ENCODE measurements at regions not wholly inside any gene's neighbourhood (a gene's known extent, or its start where the extent isn't known, plus 50 kb on each side); places are given as distances from the start of the nearest gene placed in this dataset.

DNA sequence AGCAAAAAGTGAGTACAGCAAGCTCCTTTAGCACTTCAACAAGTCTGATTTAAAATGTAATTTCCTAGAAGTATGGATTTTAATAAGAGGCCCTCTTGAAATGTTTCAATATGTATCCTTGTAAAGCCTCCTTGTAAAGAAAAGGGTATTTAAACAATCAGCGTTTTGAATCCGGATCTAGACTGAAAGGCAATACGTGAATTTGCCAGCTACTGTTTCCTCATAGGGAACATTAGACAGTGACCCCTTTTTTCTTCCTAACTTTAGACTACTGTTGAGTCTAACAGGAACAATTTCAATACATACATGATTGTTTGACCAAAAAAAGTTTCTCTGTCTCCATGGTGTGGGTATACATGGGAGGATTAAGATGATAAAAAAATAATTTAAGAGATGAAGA lies 395.0 kb downstream of the TFAP2A start:
- no peaks in the 10 kb centered on the region for H3K27me3 ChIP-seq
- H3K27ac ChIP-seq = no peak overlapping the region
- no peaks in the 10 kb centered on the region for H3K9me3 ChIP-seq
- H3K4me1 ChIP-seq = no peaks in the 10 kb centered on the region
- no peaks in the 10 kb centered on the region for H3K36me3 ChIP-seq
- intact Hi-C loops (cut with DNase I) = no loop called here
- TF ChIP-seq, protein P1, sequence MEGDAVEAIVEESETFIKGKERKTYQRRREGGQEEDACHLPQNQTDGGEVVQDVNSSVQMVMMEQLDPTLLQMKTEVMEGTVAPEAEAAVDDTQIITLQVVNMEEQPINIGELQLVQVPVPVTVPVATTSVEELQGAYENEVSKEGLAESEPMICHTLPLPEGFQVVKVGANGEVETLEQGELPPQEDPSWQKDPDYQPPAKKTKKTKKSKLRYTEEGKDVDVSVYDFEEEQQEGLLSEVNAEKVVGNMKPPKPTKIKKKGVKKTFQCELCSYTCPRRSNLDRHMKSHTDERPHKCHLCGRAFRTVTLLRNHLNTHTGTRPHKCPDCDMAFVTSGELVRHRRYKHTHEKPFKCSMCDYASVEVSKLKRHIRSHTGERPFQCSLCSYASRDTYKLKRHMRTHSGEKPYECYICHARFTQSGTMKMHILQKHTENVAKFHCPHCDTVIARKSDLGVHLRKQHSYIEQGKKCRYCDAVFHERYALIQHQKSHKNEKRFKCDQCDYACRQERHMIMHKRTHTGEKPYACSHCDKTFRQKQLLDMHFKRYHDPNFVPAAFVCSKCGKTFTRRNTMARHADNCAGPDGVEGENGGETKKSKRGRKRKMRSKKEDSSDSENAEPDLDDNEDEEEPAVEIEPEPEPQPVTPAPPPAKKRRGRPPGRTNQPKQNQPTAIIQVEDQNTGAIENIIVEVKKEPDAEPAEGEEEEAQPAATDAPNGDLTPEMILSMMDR (IDR thresholded peaks at IDR 0.05) = no peak
- no peak overlapping the region for H3K4me3 ChIP-seq
- no peak for DNase-seq (ENCODE audit: low spot score in 2 of 2)

DNA sequence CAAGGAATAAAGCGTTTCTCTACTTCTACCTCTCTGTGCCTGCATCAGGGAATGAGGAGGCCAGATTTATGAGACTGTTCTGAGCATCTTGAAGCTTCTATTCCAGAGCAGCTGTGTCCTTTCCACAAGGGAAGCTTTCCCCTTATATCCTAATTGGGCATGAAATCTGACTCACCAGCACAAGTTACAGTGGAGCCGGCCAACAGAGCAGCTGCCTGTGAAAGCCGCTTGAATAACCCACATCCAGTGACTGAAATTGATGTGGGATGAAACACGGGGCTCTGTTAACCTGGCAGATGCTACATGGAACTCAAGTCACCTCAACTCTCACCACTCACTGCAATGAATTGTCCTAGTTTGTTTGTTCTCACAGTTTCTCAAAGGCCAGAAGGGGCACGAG lies 400.3 kb downstream of the TFAP2A start:
- peaks cover 0 to 2% of the 10 kb centered on the region in 2 donors for H3K9me3 ChIP-seq
- DNase-seq (ENCODE audit: low spot score in 2 of 2) = no peak
- H3K27ac ChIP-seq = no peak overlapping the region
- intact Hi-C loops (cut with DNase I) = no loop called here
- TF ChIP-seq, protein P1 (IDR thresholded peaks at IDR 0.05) = no peak
- H3K27me3 ChIP-seq = no peaks in the 10 kb centered on the region
- H3K4me3 ChIP-seq = no peak overlapping the region
- no peaks in the 10 kb centered on the region for H3K36me3 ChIP-seq
- H3K4me1 ChIP-seq = no peaks in the 10 kb centered on the region

DNA sequence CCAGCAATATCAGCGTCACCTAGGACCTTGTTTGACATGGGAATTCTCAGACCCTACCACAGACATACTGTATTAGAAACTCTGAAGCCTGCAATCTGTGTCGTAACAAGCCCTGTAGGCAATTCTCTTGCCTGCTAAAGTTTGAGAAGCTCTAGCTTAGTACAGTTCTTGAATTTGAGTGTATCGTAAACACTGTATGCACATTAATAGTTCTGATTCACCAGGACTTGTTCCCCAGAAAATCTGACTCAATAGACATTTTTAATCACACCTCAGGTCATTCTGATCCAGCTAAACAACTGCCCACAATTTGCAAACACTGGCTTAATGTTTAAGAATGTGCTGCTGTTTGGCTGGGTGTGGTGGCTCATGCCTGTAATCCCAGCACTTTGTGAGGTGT lies 414.3 kb downstream of the TFAP2A start:
- Histone ChIP-seq H3K9me3 (no peaks in the 10 kb centered on the region), H3K36me3 (no peaks in the 10 kb centered on the region), H3K4me1 (no peaks in the 10 kb centered on the region), H3K27me3 (no peaks in the 10 kb centered on the region), H3K27ac (no peak overlapping the region), H3K4me3 (no peak overlapping the region)
- intact Hi-C loops (cut with DNase I) = no loop called here
- TF ChIP-seq, protein P1 (IDR thresholded peaks at IDR 0.05) = no peak
- DNase-seq (ENCODE audit: low spot score in 2 of 2) = no peak

DNA sequence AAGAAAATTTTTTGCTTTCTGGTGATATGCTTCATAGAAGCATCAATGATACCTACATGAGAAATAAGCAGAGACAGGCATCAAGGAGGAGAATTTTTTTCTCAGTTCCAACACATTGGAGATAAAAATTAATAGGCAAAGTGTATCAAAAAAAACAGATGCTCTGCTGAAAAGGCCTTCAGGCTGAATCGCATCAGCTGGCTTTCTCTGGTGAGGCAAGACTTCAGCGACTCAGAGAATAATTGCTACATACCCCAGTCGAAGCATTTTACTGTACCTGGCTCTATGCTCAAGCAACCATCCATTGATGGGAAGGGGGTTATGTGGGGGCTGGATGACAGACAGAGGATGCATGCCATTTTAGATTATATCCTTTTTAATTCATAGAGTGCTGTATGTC lies 415.1 kb downstream of the TFAP2A start:
- no peaks in the 10 kb centered on the region for H3K27me3 ChIP-seq

DNA sequence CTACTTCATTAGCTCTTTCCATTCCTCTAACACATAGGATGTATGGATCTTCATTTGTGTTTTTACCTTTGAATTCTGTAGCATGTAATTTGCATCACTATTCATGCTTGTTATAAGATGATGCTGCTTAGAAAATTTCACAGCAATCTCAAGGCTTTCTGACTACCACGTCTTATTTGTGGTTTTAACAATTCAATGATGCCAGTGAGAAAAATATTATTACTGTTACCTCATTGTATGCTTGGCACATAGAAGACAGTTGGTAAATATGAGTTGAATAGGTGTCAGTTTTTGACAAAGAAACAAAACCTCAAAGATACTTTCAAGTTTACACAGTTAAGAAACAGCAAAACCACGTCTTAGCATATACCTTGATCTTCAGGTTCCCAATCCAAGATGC lies 428.6 kb downstream of the TFAP2A start:
- no peak overlapping the region for H3K4me3 ChIP-seq
- no peak for DNase-seq (ENCODE audit: low spot score in 2 of 2)
- no peaks in the 10 kb centered on the region for H3K27me3 ChIP-seq
- intact Hi-C loops (cut with DNase I) = no loop called here
- TF ChIP-seq, protein P1 (IDR thresholded peaks at IDR 0.05) = no peak
- no peaks in the 10 kb centered on the region for H3K36me3 ChIP-seq
- H3K4me1 ChIP-seq = no peaks in the 10 kb centered on the region
- H3K9me3 ChIP-seq = no peaks in the 10 kb centered on the region
- no peak overlapping the region for H3K27ac ChIP-seq

More for the DNA sequence above, 415.1 kb downstream of the TFAP2A start:
- H3K4me3 ChIP-seq = no peak overlapping the region
- H3K4me1 ChIP-seq = no peaks in the 10 kb centered on the region
- no peaks in the 10 kb centered on the region for H3K9me3 ChIP-seq
- DNase-seq (ENCODE audit: low spot score in 2 of 2) = no peak
- TF ChIP-seq, protein P1 (IDR thresholded peaks at IDR 0.05) = no peak
- intact Hi-C loops (cut with DNase I) = no loop called here
- no peaks in the 10 kb centered on the region for H3K36me3 ChIP-seq
- no peak overlapping the region for H3K27ac ChIP-seq

DNA sequence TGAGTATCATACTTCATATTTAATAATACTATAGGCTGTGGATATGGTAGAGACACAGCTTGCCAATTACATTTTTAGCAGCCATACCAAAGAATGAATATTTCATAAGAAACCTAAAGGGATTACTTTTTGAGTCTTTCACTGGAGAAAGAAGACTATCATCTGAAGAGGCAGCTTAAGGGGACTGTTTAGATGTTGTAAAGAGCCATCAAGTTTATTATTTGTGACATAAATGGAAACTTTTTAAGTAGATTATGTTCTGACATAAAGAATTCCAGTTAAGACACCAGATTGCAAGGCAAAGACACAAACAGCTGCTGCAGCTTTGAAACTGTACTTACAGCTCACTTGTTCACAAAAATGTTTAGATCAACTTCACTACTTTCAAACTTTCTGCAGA lies 429.4 kb downstream of the TFAP2A start:
- TF ChIP-seq, protein P1 (IDR thresholded peaks at IDR 0.05) = no peak

More for the DNA sequence above, 429.4 kb downstream of the TFAP2A start:
- H3K4me3 ChIP-seq = no peak overlapping the region
- intact Hi-C loops (cut with DNase I) = no loop called here
- H3K27me3 ChIP-seq = no peaks in the 10 kb centered on the region
- H3K4me1 ChIP-seq = no peaks in the 10 kb centered on the region
- H3K36me3 ChIP-seq = no peaks in the 10 kb centered on the region
- DNase-seq (ENCODE audit: low spot score in 2 of 2) = no peak
- H3K9me3 ChIP-seq = no peaks in the 10 kb centered on the region
- H3K27ac ChIP-seq = no peak overlapping the region

Measured in ascending aorta (tissue), 2 donors.